Mesenchymal stem cell (in vitro differentiated cells and primary cell): ENCODE measurements at regions not wholly inside any gene's neighbourhood (a gene's known extent, or its start where the extent isn't known, plus 50 kb on each side); places are given as distances from the start of the nearest gene placed in this dataset.

Source experiments
- DNase-seq: peaks from one replicate; pipeline ENCODE4 v3.0.0-alpha.2; 2013
- H2AFZ ChIP-seq: one replicate; pipeline ENCODE4 v1.6.1; 2013; ENCODE audit warnings: low read depth, mild to moderate bottlenecking, control low read depth, inconsistent platforms, low read length, moderate library complexity
- H2AK5ac ChIP-seq: 2 replicates; pipeline ENCODE4 v1.6.1; 2013; ENCODE audit warnings: low read length, moderate library complexity, mild to moderate bottlenecking, inconsistent platforms; ENCODE audit not compliant: severe bottlenecking
- H2BK120ac ChIP-seq: one replicate; pipeline ENCODE4 v1.6.1; 2013; ENCODE audit warnings: low read depth, mild to moderate bottlenecking, inconsistent platforms, low read length, moderate library complexity
- H2BK12ac ChIP-seq, 2 experiments: one replicate each; pipeline ENCODE4 v1.6.1; 2013; ENCODE audit warnings: inconsistent platforms in 2 of 2, low read length in 2 of 2, mild to moderate bottlenecking in 2 of 2, moderate library complexity in 2 of 2, control low read depth in 1 of 2
- H2BK15ac ChIP-seq: one replicate; pipeline ENCODE4 v1.6.1; 2013; ENCODE audit warnings: mild to moderate bottlenecking, low read depth, inconsistent platforms; ENCODE audit not compliant: poor library complexity, severe bottlenecking
- H2BK5ac ChIP-seq: 2 replicates; pipeline ENCODE4 v1.6.1; 2013; ENCODE audit warnings: low read depth, mild to moderate bottlenecking, low read length, control low read depth, inconsistent platforms; ENCODE audit not compliant: poor library complexity, severe bottlenecking
- H3K14ac ChIP-seq, 2 experiments: one replicate each; pipeline ENCODE4 v1.6.1; 2013; ENCODE audit warnings: inconsistent platforms in 2 of 2, low read length in 2 of 2, control low read depth in 1 of 2, mild to moderate bottlenecking in 1 of 2, moderate library complexity in 1 of 2
- H3K18ac ChIP-seq, 2 experiments: one replicate each; pipeline ENCODE4 v1.6.1; 2013; ENCODE audit warnings: inconsistent platforms in 2 of 2, low read length in 2 of 2, control low read depth in 1 of 2, low read depth in 1 of 2, mild to moderate bottlenecking in 1 of 2
- H3K23ac ChIP-seq, 2 experiments: one replicate each; pipeline ENCODE4 v1.6.1; 2013; ENCODE audit warnings: inconsistent platforms in 2 of 2, low read length in 2 of 2, mild to moderate bottlenecking in 2 of 2, moderate library complexity in 2 of 2, control low read depth in 1 of 2
- H3K27ac ChIP-seq: 2 replicates; pipeline ENCODE4 v1.5.1; 2013; ENCODE audit warnings: mild to moderate bottlenecking, moderate library complexity, low read length, control low read depth, inconsistent platforms; ENCODE audit not compliant: poor library complexity, severe bottlenecking
- H3K27me3 ChIP-seq, 2 experiments: 2 replicates each; pipeline versions ENCODE4 v1.6.1 to v1.7.0; 2013; ENCODE audit warnings: low read length in 2 of 2, mild to moderate bottlenecking in 2 of 2, moderate library complexity in 2 of 2, control low read depth in 1 of 2, inconsistent platforms in 1 of 2; ENCODE audit not compliant: control insufficient read depth in 1 of 2, insufficient read depth in 1 of 2
- H3K36me3 ChIP-seq, 2 experiments: 2 replicates each; pipeline versions ENCODE4 v1.6.1 to v1.7.0; 2013; ENCODE audit warnings: low read length in 2 of 2, control low read depth in 1 of 2, inconsistent platforms in 1 of 2, low read depth in 1 of 2, mild to moderate bottlenecking in 1 of 2; ENCODE audit not compliant: insufficient read depth in 2 of 2, control insufficient read depth in 1 of 2
- H3K4ac ChIP-seq, 2 experiments: one replicate each; pipeline ENCODE4 v1.6.1; 2013; ENCODE audit warnings: inconsistent platforms in 2 of 2, low read length in 2 of 2, mild to moderate bottlenecking in 2 of 2, moderate library complexity in 2 of 2, control low read depth in 1 of 2, low read depth in 1 of 2
- H3K4me1 ChIP-seq: 2 replicates; pipeline ENCODE4 v1.6.1; 2013; ENCODE audit warnings: low read depth, low read length, control low read depth; ENCODE audit not compliant: control insufficient read depth, insufficient read depth
- H3K4me2 ChIP-seq: 2 replicates; pipeline ENCODE4 v1.6.1; 2013; ENCODE audit warnings: low read length, mild to moderate bottlenecking, inconsistent platforms; ENCODE audit not compliant: poor library complexity, severe bottlenecking
- H3K4me3 ChIP-seq, 2 experiments: 2 replicates each; pipeline versions ENCODE4 v1.5.1 to v1.7.0; 2013; ENCODE audit warnings: low read length in 2 of 2, mild to moderate bottlenecking in 2 of 2, control low read depth in 1 of 2, low read depth in 1 of 2; ENCODE audit not compliant: insufficient read depth in 1 of 2
- H3K79me1 ChIP-seq: replicated peaks from 2 replicates; pipeline ENCODE4 v1.6.1; 2013; ENCODE audit warnings: mild to moderate bottlenecking, control low read depth, low read length, inconsistent platforms; ENCODE audit not compliant: poor library complexity, severe bottlenecking
- H3K9ac ChIP-seq: 2 replicates; pipeline ENCODE4 v1.7.0; 2013; ENCODE audit warnings: mild to moderate bottlenecking, low read length, moderate library complexity
- H3K9me3 ChIP-seq: 2 replicates; pipeline ENCODE4 v1.7.0; 2013; ENCODE audit warnings: mild to moderate bottlenecking, low read length; ENCODE audit not compliant: control insufficient read depth
- H4K8ac ChIP-seq: one replicate; pipeline ENCODE4 v1.6.1; 2013; ENCODE audit warnings: inconsistent platforms, mild to moderate bottlenecking, low read length, moderate library complexity
- H4K91ac ChIP-seq: one replicate; pipeline ENCODE4 v1.6.1; 2013; ENCODE audit warnings: mild to moderate bottlenecking, low read length, inconsistent platforms
- WGBS: methylation state at CpG from one replicate; pipeline ENCODE4 v1.1.7; 2013; ENCODE audit warnings: mixed read lengths; 5-methylcytosine and 5-hydroxymethylcytosine counted together

- 80% methylated on average over 19 of the region's 20 CpGs for WGBS
- H3K27ac ChIP-seq = no peak overlapping the region
- H3K4ac ChIP-seq = no peak overlapping the region
- no peak overlapping the region for H3K14ac ChIP-seq
- H3K18ac ChIP-seq = no peak overlapping the region
- no peaks in the 10 kb centered on the region for H3K79me1 ChIP-seq
- H4K8ac ChIP-seq = no peak overlapping the region
- H3K4me2 ChIP-seq = no peak overlapping the region
- H2BK12ac ChIP-seq = no peak overlapping the region
- no peak overlapping the region for H3K4me3 ChIP-seq
- H3K36me3 ChIP-seq = no peaks in the 10 kb centered on the region
- H2AFZ ChIP-seq = no peak overlapping the region
- H3K4me1 ChIP-seq = no peaks in the 10 kb centered on the region
- no peak overlapping the region for H2BK15ac ChIP-seq
- H2AK5ac ChIP-seq = no peak overlapping the region
- no peak overlapping the region for H2BK5ac ChIP-seq
- H3K9me3 ChIP-seq = no peaks in the 10 kb centered on the region
- H3K9ac ChIP-seq = no peak overlapping the region
- H4K91ac ChIP-seq = no peak overlapping the region
- H2BK120ac ChIP-seq = no peak overlapping the region
- H3K27me3 ChIP-seq = no peaks in the 10 kb centered on the region
- H3K23ac ChIP-seq = no peak overlapping the region
- DNase-seq = no peak
Observed at GRCh38 chr1:5691795-5692509, 300.3 kb downstream of the NPHP4 start.

GRCh38 chr1:5690898-5691297, 301.3 kb downstream of the NPHP4 start:
- Histone ChIP-seq H4K8ac (no peak overlapping the region), H2BK120ac (no peak overlapping the region), H3K4me1 (no peaks in the 10 kb centered on the region), H3K4ac (no peak overlapping the region), H2AFZ (no peak overlapping the region), H2BK12ac (no peak overlapping the region), H3K36me3 (no peaks in the 10 kb centered on the region), H2BK5ac (no peak overlapping the region), H4K91ac (no peak overlapping the region), H3K14ac (no peak overlapping the region), H3K18ac (no peak overlapping the region), H3K9me3 (no peaks in the 10 kb centered on the region), H3K9ac (no peak overlapping the region), H2AK5ac (no peak overlapping the region), H3K4me3 (no peak overlapping the region), H3K27me3 (no peaks in the 10 kb centered on the region), H2BK15ac (no peak overlapping the region), H3K79me1 (no peaks in the 10 kb centered on the region), H3K23ac (no peak overlapping the region), H3K27ac (no peak overlapping the region), H3K4me2 (no peak overlapping the region)
- WGBS = 68% methylated on average over 13 of the region's 13 CpGs
- no peak for DNase-seq

- Histone ChIP-seq H2BK120ac (no peak overlapping the region), H3K27ac (no peak overlapping the region), H3K4me2 (no peak overlapping the region), H3K4me3 (no peak overlapping the region), H2AK5ac (no peak overlapping the region), H3K27me3 (no peaks in the 10 kb centered on the region), H3K23ac (no peak overlapping the region), H3K14ac (no peak overlapping the region), H3K18ac (no peak overlapping the region), H3K4ac (no peak overlapping the region), H3K9me3 (no peaks in the 10 kb centered on the region), H3K79me1 (no peaks in the 10 kb centered on the region), H4K8ac (no peak overlapping the region), H3K36me3 (no peaks in the 10 kb centered on the region), H2BK12ac (no peak overlapping the region), H3K9ac (no peak overlapping the region), H4K91ac (no peak overlapping the region), H2BK5ac (no peak overlapping the region), H2BK15ac (no peak overlapping the region), H2AFZ (no peak overlapping the region), H3K4me1 (no peaks in the 10 kb centered on the region)
- no peak for DNase-seq
- WGBS = 88% methylated on average over 3 of the region's 3 CpGs
Observed at GRCh38 chr1:5690291-5690690, 301.9 kb downstream of the NPHP4 start.

GRCh38 chr1:5688081-5689077, 303.8 kb downstream of the NPHP4 start:
- Histone ChIP-seq H3K36me3 (no peaks in the 10 kb centered on the region), H3K4ac (no peak overlapping the region), H3K14ac (no peak overlapping the region), H3K4me1 (no peaks in the 10 kb centered on the region), H2AFZ (no peak overlapping the region), H3K18ac (no peak overlapping the region), H2BK15ac (no peak overlapping the region), H3K79me1 (no peaks in the 10 kb centered on the region), H3K4me2 (no peak overlapping the region), H3K27me3 (no peaks in the 10 kb centered on the region), H3K4me3 (no peak overlapping the region), H4K91ac (no peak overlapping the region), H3K9me3 (no peaks in the 10 kb centered on the region), H4K8ac (no peak overlapping the region), H2AK5ac (no peak overlapping the region), H3K27ac (no peak overlapping the region), H2BK12ac (no peak overlapping the region), H2BK120ac (no peak overlapping the region), H3K23ac (no peak overlapping the region), H3K9ac (no peak overlapping the region), H2BK5ac (no peak overlapping the region)
- 76% methylated on average over 28 of the region's 28 CpGs for WGBS
- no peak for DNase-seq
